AG04450 (cell line): ENCODE measurements at regions not wholly inside any gene's neighbourhood (a gene's known extent, or its start where the extent isn't known, plus 50 kb on each side); places are given as distances from the start of the nearest gene placed in this dataset.

Experiments
- CTCF ChIA-PET: fragments of 300-600, 350-600 bp; formaldehyde crosslinking; extraction: SDS; loops from one replicate; lab custom pipeline; 2022; ENCODE audit warnings: antibody characterized with exemption, inconsistent platforms; lab: Charles Lee
- POLR2A ChIA-PET: fragments of 350-600 bp; formaldehyde crosslinking; extraction: SDS; loops from one replicate; lab custom pipeline; 2021; ENCODE audit warnings: antibody characterized with exemption, inconsistent platforms; lab: Yijun Ruan, JAX
- DNase-seq: peaks from one replicate; pipeline ENCODE4 v3.0.0-alpha.2; 2011; ENCODE audit warnings: low read depth, low spot score
- H3K27ac ChIP-seq: one replicate; pipeline ENCODE4 v1.5.1; 2012; ENCODE audit warnings: low read depth, low read length, control low read depth
- H3K27me3 ChIP-seq: one replicate; pipeline ENCODE4 v1.6.0; 2012; ENCODE audit warnings: low read length; ENCODE audit not compliant: control insufficient read depth, insufficient read depth
- H3K4me3 ChIP-seq: 2 replicates; pipeline ENCODE4 v1.5.1; 2011; ENCODE audit warnings: mild to moderate bottlenecking, low read depth, low read length, control low read depth
- H3K9me3 ChIP-seq: 2 replicates; pipeline ENCODE4 v1.5.1; 2012; ENCODE audit warnings: low read length; ENCODE audit not compliant: control insufficient read depth, insufficient read depth
- CTCF ChIP-seq: IDR thresholded peaks from 2 replicates; pipeline ENCODE4 v1.5.1; 2011; ENCODE audit warnings: low read depth, low read length, control low read depth, inconsistent platforms

- Histone ChIP-seq H3K4me3 (no peak overlapping the region), H3K27ac (no peak overlapping the region), H3K9me3 (no peaks in the 10 kb centered on the region), H3K27me3 (no peaks in the 10 kb centered on the region)
- DNase-seq, result no peak
- POLR2A ChIA-PET, result no interaction called here
- CTCF ChIA-PET, result interaction anchor here (2.6 kb wide), 1 partner anchor 30 kb away, joined by 12 read pairs; no protein-coding TSS in a partner anchor
- TF ChIP-seq CTCF, result no peak
These were observed 99.7 kb downstream of the KCNRG start for GRCh38 chr13:50114961-50115360.

- no peak for DNase-seq
- no peak overlapping the region for H3K4me3 ChIP-seq
- ChIA-PET CTCF (interaction anchor here (2.6 kb wide), 1 partner anchor 31 kb away, joined by 12 read pairs; no protein-coding TSS in a partner anchor), POLR2A (no interaction called here)
- no peak overlapping the region for H3K27ac ChIP-seq
- H3K9me3 ChIP-seq, result no peaks in the 10 kb centered on the region
- no peak for TF ChIP-seq CTCF
- no peaks in the 10 kb centered on the region for H3K27me3 ChIP-seq
These were observed 100.5 kb downstream of the KCNRG start for GRCh38 chr13:50115695-50116094.

DNA sequence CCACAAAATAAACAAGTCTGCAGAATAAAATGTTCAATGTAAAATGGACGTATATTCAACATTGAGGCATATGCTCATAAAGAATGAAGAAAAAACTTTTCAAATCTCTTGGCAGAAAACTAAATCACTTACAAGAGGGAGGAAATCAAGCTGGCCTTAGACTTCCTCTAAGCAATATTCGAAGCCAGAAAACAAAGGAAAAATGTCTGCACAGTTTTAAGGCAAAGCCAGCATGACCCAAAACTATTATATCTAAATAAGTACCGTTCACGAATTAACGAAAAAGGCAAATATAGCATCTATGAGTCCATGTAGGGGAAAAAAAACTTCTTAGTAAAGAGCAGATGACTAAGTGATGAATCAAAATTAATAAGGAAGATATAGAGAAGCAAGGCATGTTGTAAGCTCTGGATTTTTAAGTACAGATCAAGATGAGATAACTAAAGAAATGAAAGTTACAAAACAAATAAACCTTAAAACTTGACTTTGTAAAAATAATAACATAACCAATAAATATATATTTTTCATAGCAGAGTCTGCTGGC, 101.3 kb downstream of the KCNRG start:
- CTCF ChIA-PET, result interaction anchor here (1.0 to 2.6 kb wide), 2 partner anchors 31 to 140 kb away, joined by 4 to 12 read pairs; no protein-coding TSS in a partner anchor
- POLR2A ChIA-PET, result no interaction called here

DNA sequence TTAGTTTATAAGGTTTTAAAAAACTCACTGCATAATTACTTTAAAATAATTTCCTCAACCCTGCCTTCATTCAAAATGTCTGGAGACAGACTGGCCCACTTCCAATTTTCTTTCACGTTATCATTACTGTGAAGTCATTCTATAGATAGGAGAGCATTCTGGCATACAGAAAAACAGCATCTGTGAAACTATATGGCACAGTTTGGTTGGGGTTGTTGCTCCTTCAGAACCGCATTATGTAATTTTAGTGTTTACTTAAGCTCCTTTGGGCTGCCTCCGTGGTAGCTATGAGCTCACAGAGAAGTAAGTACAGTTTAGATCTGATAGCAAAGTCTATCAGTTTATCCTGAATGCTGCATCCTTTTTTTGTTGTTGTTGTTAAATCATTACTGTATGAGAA, 104.3 kb downstream of the KCNRG start:
- DNase-seq, result no peak
- no peak for TF ChIP-seq CTCF
- ChIA-PET CTCF (interaction anchor here (0.5 to 0.9 kb wide), 2 partner anchors 19 to 34 kb away, joined by 3 to 4 read pairs; no protein-coding TSS in a partner anchor), POLR2A (no interaction called here)
- Histone ChIP-seq H3K4me3 (no peak overlapping the region), H3K27me3 (no peaks in the 10 kb centered on the region), H3K27ac (no peak overlapping the region), H3K9me3 (no peaks in the 10 kb centered on the region)

More for the DNA sequence above, 101.3 kb downstream of the KCNRG start:
- DNase-seq, result no peak
- Histone ChIP-seq H3K27me3 (no peaks in the 10 kb centered on the region), H3K4me3 (no peak overlapping the region), H3K9me3 (no peaks in the 10 kb centered on the region), H3K27ac (no peak overlapping the region)
- no peak for TF ChIP-seq CTCF

DNA sequence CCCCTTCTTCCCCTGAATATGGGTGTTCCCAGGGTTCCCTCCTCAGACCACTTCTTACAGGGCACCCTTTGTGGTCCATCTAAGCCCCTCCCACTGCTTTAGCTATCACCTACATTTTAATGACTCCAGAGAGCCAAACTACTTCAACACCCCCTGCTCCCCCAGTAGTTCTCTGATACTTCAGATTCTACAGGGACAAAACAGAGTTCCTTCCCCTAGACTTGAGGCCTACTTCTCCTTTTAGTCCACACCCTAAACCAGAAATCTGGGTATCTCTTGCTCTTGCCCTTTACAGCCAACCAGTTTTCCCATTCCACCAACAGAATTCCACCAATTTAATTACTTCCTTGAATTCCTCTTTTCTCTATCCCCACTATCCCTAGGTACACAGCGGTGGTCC, 107.2 kb downstream of the KCNRG start:
- TF ChIP-seq CTCF, result no peak
- Histone ChIP-seq H3K9me3 (peaks cover 9% of the 10 kb centered on the region; the same call in 1 of the 2 replicates), H3K27ac (no peak overlapping the region), H3K27me3 (no peaks in the 10 kb centered on the region), H3K4me3 (no peak overlapping the region)
- no peak for DNase-seq
- ChIA-PET CTCF (no interaction called here), POLR2A (no interaction called here)
